Mammary epithelial cell (primary cell): ENCODE measurements at regions not wholly inside any gene's neighbourhood (a gene's known extent, or its start where the extent isn't known, plus 50 kb on each side); places are given as distances from the start of the nearest gene placed in this dataset.

Source experiments
- EZH2 ChIP-seq: IDR thresholded peaks from 2 replicates; pipeline ENCODE4 v1.6.1; 2012; ENCODE audit warnings: low read length, inconsistent platforms, borderline replicate concordance
- TF ChIP-seq, protein P1 (sequence below), 2 donors: IDR thresholded peaks in 1 of 2; conservative IDR thresholded peaks in 1 of 2; 2 replicates each; pipeline ENCODE4 v1.5.1; 2011 to 2012; ENCODE audit warnings: inconsistent platforms in 2 of 2, low read length in 2 of 2, mild to moderate bottlenecking in 2 of 2, control low read depth in 1 of 2, low read depth in 1 of 2; ENCODE audit not compliant: insufficient read depth in 1 of 2; ENCODE audit errors: extremely low read depth in 1 of 2

DNA sequence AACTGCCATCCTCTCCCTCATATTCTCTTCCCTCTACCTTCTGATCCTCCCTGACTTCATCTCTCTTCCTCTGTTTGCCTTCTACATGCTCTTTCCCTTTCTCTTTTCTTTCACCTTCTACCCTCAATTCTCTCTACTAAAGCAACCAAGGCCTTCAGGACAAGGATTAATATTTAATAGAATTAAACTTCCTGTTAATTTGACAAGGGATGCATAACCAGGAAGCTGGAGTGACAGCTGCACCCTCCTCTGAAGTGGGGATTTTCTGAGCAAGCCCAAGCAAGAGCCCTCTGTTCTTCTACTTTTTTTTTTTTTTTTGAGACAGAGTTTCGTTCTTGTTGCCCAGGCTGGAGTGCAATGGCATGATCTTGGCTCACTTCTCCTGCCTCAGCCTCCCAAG is 63.4 kb upstream of the MED4 start:
- TF ChIP-seq, protein P1, sequence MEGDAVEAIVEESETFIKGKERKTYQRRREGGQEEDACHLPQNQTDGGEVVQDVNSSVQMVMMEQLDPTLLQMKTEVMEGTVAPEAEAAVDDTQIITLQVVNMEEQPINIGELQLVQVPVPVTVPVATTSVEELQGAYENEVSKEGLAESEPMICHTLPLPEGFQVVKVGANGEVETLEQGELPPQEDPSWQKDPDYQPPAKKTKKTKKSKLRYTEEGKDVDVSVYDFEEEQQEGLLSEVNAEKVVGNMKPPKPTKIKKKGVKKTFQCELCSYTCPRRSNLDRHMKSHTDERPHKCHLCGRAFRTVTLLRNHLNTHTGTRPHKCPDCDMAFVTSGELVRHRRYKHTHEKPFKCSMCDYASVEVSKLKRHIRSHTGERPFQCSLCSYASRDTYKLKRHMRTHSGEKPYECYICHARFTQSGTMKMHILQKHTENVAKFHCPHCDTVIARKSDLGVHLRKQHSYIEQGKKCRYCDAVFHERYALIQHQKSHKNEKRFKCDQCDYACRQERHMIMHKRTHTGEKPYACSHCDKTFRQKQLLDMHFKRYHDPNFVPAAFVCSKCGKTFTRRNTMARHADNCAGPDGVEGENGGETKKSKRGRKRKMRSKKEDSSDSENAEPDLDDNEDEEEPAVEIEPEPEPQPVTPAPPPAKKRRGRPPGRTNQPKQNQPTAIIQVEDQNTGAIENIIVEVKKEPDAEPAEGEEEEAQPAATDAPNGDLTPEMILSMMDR (conservative IDR thresholded peaks at IDR 0.05 in 1 of 2, IDR thresholded peaks at IDR 0.05 in 1 of 2; ENCODE audit: extremely low read depth in 1 of 2, insufficient read depth in 1 of 2, low read depth in 1 of 2, low read length in 2 of 2) = no peak
- no peak for TF ChIP-seq EZH2
